K562 (cell line): ENCODE measurements at regions not wholly inside any gene's neighbourhood (a gene's known extent, or its start where the extent isn't known, plus 50 kb on each side); places are given as distances from the start of the nearest gene placed in this dataset.

Experiments
- ATAC-seq: fragments of 200-7000 bp; cut with Tn5 transposase; 3 replicates; pipeline ENCODE4 v1.9.1; 2020; ENCODE audit warnings: moderate library complexity
- BruUV-seq: library from RNA; stranded (reverse); fragments of 400-500 nt; replicated peaks from 2 replicates; lab custom pipeline; 2021; lab: Mats Ljungman, UMichigan
- CTCF ChIA-PET: fragments of 300-600 bp; formaldehyde crosslinking; extraction: SDS; loops from one replicate; lab custom pipeline; 2021; ENCODE audit warnings: low intra/inter-chr PET ratio; lab: Yijun Ruan, JAX
- POLR2A ChIA-PET: fragments of 300-600, 350-650 bp; sonication (Branson Sonifier 250); formaldehyde crosslinking; extraction: SDS; loops from one replicate; lab custom pipeline; 2021; ENCODE audit warnings: antibody characterized with exemption, inconsistent platforms; lab: Yijun Ruan, JAX
- DNase-seq, 4 experiments: peaks; one replicate each; pipeline versions ENCODE4 v3.0.0 to v3.0.0-alpha.2; 2011 to 2018; ENCODE audit warnings: low spot score in 3 of 4, mixed read lengths in 3 of 4; ENCODE audit errors: extremely low read depth in 1 of 4
- FAIRE-seq: peaks from 2 replicates; lab custom pipeline; 2011; peaks lifted over from hg19 to GRCh38; lab: Jason Lieb, UNC
- H2AFZ ChIP-seq: 2 replicates; pipeline ENCODE4 v1.6.0; 2011; ENCODE audit warnings: low read depth, low read length, control low read depth, inconsistent platforms
- H3K27ac ChIP-seq: fragments of 200-600 bp; 3 replicates; pipeline ENCODE4 v1.8.0; 2011; ENCODE audit warnings: low read depth, mild to moderate bottlenecking, control low read depth, inconsistent platforms, low read length, moderate library complexity, mixed read lengths; ENCODE audit errors: extremely low read depth
- H3K27me3 ChIP-seq, 2 experiments: fragments of 300-600 bp in 1 of 2; 2 replicates in 1 of 2; 3 replicates in 1 of 2; pipeline versions ENCODE4 v1.6.0 to v1.8.0; 2011; ENCODE audit warnings: inconsistent platforms in 2 of 2, low read length in 2 of 2, mild to moderate bottlenecking in 1 of 2, mixed read lengths in 1 of 2, moderate library complexity in 1 of 2; ENCODE audit not compliant: control insufficient read depth in 2 of 2, insufficient read depth in 2 of 2
- H3K36me3 ChIP-seq: fragments of 300-600 bp; 3 replicates; pipeline ENCODE4 v1.8.0; 2011; ENCODE audit warnings: mild to moderate bottlenecking, low read length, inconsistent platforms; ENCODE audit not compliant: control insufficient read depth, insufficient read depth
- H3K4me1 ChIP-seq, 2 experiments: fragments of 200-600 bp in 1 of 2; replicated peaks in 1 of 2; 2 replicates in 1 of 2; 3 replicates in 1 of 2; pipeline versions ENCODE4 v1.5.1 to v1.8.0; 2011; ENCODE audit warnings: inconsistent platforms in 2 of 2, low read length in 2 of 2, mild to moderate bottlenecking in 1 of 2, mixed read lengths in 1 of 2, moderate library complexity in 1 of 2; ENCODE audit not compliant: control insufficient read depth in 2 of 2, insufficient read depth in 2 of 2
- H3K4me2 ChIP-seq: 2 replicates; pipeline ENCODE4 v1.6.1; 2011; ENCODE audit warnings: low read length, control low read depth, inconsistent platforms, mixed read lengths; ENCODE audit not compliant: insufficient read depth
- H3K4me3 ChIP-seq: fragments of 200-600 bp; sonication (generic), shearing (Covaris generic); 2 replicates; pipeline ENCODE4 v1.5.1; 2016; ENCODE audit warnings: control low read depth, inconsistent platforms
- H3K79me2 ChIP-seq: fragments of 200-600 bp; 3 replicates; pipeline ENCODE4 v1.8.0; 2011; ENCODE audit warnings: low read length, inconsistent platforms; ENCODE audit not compliant: control insufficient read depth, insufficient read depth
- H3K9ac ChIP-seq, 2 experiments: 2 replicates each; pipeline versions ENCODE4 v1.6.0 to v1.6.1; 2011; ENCODE audit warnings: low read depth in 2 of 2, low read length in 2 of 2, control low read depth in 1 of 2, inconsistent platforms in 1 of 2, mild to moderate bottlenecking in 1 of 2, mixed read lengths in 1 of 2; ENCODE audit not compliant: insufficient read depth in 1 of 2
- H3K9me1 ChIP-seq: one replicate; pipeline ENCODE4 v1.6.0; 2011; ENCODE audit warnings: inconsistent platforms, mild to moderate bottlenecking, low read length, moderate library complexity; ENCODE audit not compliant: control insufficient read depth, insufficient read depth
- H3K9me3 ChIP-seq: replicated peaks from 2 replicates; pipeline ENCODE4 v1.5.1; 2011; ENCODE audit warnings: low read depth, low read length, inconsistent platforms; ENCODE audit not compliant: control insufficient read depth, insufficient read depth
- H4K20me1 ChIP-seq: replicated peaks from 2 replicates; pipeline ENCODE4 v1.6.1; 2011; ENCODE audit warnings: low read length, inconsistent platforms, mixed read lengths; ENCODE audit not compliant: control insufficient read depth, insufficient read depth
- HLTF ChIP-seq: fragments of 450-650 bp; IDR thresholded peaks from 2 replicates; pipeline ENCODE4 v1.6.1; 2016
- KLF16 ChIP-seq: IDR thresholded peaks from 2 replicates; pipeline ENCODE4 v1.6.1; 2016; ENCODE audit warnings: antibody characterized with exemption
- MIER1 ChIP-seq: fragments of 450-650 bp; IDR thresholded peaks from 2 replicates; pipeline ENCODE4 v1.6.1; 2016; ENCODE audit warnings: antibody characterized with exemption, mild to moderate bottlenecking, low read depth
- OTX1 ChIP-seq: fragments of 450-650 bp; formaldehyde crosslinking; IDR thresholded peaks from 2 replicates; pipeline ENCODE4 v1.4.0; 2022; ENCODE audit warnings: mild to moderate bottlenecking
- POLR2AphosphoS5 ChIP-seq: IDR thresholded peaks from 2 replicates; pipeline ENCODE4 v1.6.1; 2011; ENCODE audit warnings: mild to moderate bottlenecking, low read depth, low read length, moderate library complexity; ENCODE audit not compliant: control insufficient read depth, insufficient read depth
- PTTG1 ChIP-seq: fragments of 450-650 bp; IDR thresholded peaks from 2 replicates; pipeline ENCODE4 v1.6.1; 2016; ENCODE audit warnings: low read depth, mild to moderate bottlenecking, missing genetic modification characterization, missing compliant biosample characterization
- SIX5 ChIP-seq, 2 experiments: IDR thresholded peaks; 2 replicates each; pipeline ENCODE4 v1.6.1; 2011; ENCODE audit warnings: low read length in 2 of 2, borderline replicate concordance in 1 of 2, low read depth in 1 of 2, mild to moderate bottlenecking in 1 of 2, moderate library complexity in 1 of 2; ENCODE audit not compliant: insufficient read depth in 1 of 2
- STAT5B ChIP-seq: fragments of 250-450 bp; sonication (Bioruptor Pico); IDR thresholded peaks from 2 replicates; pipeline ENCODE4 v1.8.0; 2021; ENCODE audit warnings: mild to moderate bottlenecking, inconsistent platforms
- TCF7L2 ChIP-seq: fragments of 150-350 bp; IDR thresholded peaks from 2 replicates; pipeline ENCODE4 v1.6.1; 2016; ENCODE audit warnings: low read depth, mild to moderate bottlenecking, low read length, moderate library complexity
- ZBTB33 ChIP-seq: sonication (generic); formaldehyde crosslinking; IDR thresholded peaks from 2 replicates; pipeline ENCODE4 v1.8.1; 2023; ENCODE audit warnings: mild to moderate bottlenecking, missing genetic modification reagents
- WGBS: fragments of 100-300 bp; shearing (Covaris generic); methylation state at CpG from one replicate; pipeline ENCODE4 v1.1.6; 2016; ENCODE audit warnings: low coverage, mixed read lengths; ENCODE audit not compliant: insufficient coverage; ENCODE audit errors: missing lambda C conversion rate; 5-methylcytosine and 5-hydroxymethylcytosine counted together
- in situ Hi-C: fragments of 300-500 bp; cut with MboI; formaldehyde crosslinking; loops from 4 replicates; pipeline ENCODE4 v1.15.0; 2018; ENCODE audit warnings: inconsistent platforms, mixed read lengths
- intact Hi-C: fragments of 100-400 bp; cut with micrococcal nuclease; formaldehyde crosslinking; loops from 2 replicates; pipeline ENCODE4 v1.14.2; 2022
- TF ChIP-seq, protein P1 (sequence below): fragments of 250-450 bp; sonication (Bioruptor Pico); IDR thresholded peaks from 2 replicates; pipeline ENCODE4 v1.5.0; 2021
- TF ChIP-seq, protein P2 (sequence below): sonication (generic); formaldehyde crosslinking; IDR thresholded peaks from 2 replicates; pipeline ENCODE4 v1.5.0; 2020; ENCODE audit warnings: missing genetic modification reagents
- TF ChIP-seq, protein P3 (sequence below): fragments of 450-650 bp; IDR thresholded peaks from 2 replicates; pipeline ENCODE4 v1.6.1; 2016
- TF ChIP-seq, protein P4 (sequence below): IDR thresholded peaks from 2 replicates; pipeline ENCODE4 v1.6.1; 2011; ENCODE audit warnings: borderline replicate concordance, low read depth, mild to moderate bottlenecking, moderate library complexity, low read length; ENCODE audit not compliant: insufficient read depth, poor library complexity, severe bottlenecking

DNA sequence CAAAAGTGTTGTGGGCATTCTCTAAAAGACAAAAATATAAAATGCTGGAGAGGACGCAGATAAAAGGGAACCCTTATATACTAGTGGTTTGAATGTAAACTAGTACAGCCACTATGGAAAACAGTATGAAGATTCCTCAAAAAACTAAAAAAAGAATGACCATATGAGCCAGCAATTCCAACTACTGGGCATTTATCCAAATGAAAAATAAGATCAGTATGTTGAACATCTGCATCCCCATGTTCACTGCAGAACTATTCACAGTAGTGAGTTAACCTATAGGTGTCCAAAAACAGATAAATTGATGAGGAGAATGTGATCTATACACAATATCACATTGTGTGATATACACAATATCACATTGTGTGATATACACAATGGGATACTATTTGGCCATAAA lies 1615.3 kb downstream of the PCDH18 start:
- no peak overlapping the region for H3K4me3 ChIP-seq
- POLR2A ChIA-PET: no interaction called here
- no peak for ATAC-seq
- intact Hi-C loops: no loop called here
- H3K4me2 ChIP-seq: no peak overlapping the region
- BruUV-seq: no TSS peak
- FAIRE-seq: no peak
- no peak overlapping the region for H3K9ac ChIP-seq
- no peaks in the 10 kb centered on the region for H4K20me1 ChIP-seq
- H3K9me3 ChIP-seq: peaks cover 1% of the 10 kb centered on the region; the same call in 1 of the 2 replicates
- no peaks in the 10 kb centered on the region for H3K79me2 ChIP-seq
- WGBS: 0% methylated on average over 1 of the region's 1 CpG
- no peaks in the 10 kb centered on the region for H3K36me3 ChIP-seq
- DNase-seq: no peak
- in situ Hi-C loops: no loop called here
- H3K9me1 ChIP-seq: no peaks in the 10 kb centered on the region
- CTCF ChIA-PET: no interaction called here
- no peak overlapping the region for H3K27ac ChIP-seq
- H3K4me1 ChIP-seq: no peaks in the 10 kb centered on the region
- no peaks in the 10 kb centered on the region for H3K27me3 ChIP-seq
- H2AFZ ChIP-seq: no peak overlapping the region
- no peak for TF ChIP-seq POLR2AphosphoS5
- TF ChIP-seq PTTG1 (tag): no peak
- no peak for TF ChIP-seq KLF16
- TF ChIP-seq, protein P1, sequence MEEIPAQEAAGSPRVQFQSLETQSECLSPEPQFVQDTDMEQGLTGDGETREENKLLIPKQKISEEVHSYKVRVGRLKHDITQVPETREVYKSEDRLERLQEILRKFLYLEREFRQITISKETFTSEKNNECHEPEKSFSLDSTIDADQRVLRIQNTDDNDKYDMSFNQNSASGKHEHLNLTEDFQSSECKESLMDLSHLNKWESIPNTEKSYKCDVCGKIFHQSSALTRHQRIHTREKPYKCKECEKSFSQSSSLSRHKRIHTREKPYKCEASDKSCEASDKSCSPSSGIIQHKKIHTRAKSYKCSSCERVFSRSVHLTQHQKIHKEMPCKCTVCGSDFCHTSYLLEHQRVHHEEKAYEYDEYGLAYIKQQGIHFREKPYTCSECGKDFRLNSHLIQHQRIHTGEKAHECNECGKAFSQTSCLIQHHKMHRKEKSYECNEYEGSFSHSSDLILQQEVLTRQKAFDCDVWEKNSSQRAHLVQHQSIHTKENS (CRISPR knock-in tag): no peak
- no peak for TF ChIP-seq STAT5B
- TF ChIP-seq, protein P2, sequence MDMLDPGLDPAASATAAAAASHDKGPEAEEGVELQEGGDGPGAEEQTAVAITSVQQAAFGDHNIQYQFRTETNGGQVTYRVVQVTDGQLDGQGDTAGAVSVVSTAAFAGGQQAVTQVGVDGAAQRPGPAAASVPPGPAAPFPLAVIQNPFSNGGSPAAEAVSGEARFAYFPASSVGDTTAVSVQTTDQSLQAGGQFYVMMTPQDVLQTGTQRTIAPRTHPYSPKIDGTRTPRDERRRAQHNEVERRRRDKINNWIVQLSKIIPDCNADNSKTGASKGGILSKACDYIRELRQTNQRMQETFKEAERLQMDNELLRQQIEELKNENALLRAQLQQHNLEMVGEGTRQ (CRISPR knock-in tag): no peak
- no peak for TF ChIP-seq HLTF
- TF ChIP-seq, protein P3, sequence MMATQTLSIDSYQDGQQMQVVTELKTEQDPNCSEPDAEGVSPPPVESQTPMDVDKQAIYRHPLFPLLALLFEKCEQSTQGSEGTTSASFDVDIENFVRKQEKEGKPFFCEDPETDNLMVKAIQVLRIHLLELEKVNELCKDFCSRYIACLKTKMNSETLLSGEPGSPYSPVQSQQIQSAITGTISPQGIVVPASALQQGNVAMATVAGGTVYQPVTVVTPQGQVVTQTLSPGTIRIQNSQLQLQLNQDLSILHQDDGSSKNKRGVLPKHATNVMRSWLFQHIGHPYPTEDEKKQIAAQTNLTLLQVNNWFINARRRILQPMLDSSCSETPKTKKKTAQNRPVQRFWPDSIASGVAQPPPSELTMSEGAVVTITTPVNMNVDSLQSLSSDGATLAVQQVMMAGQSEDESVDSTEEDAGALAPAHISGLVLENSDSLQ: no peak
- TF ChIP-seq, protein P4, sequence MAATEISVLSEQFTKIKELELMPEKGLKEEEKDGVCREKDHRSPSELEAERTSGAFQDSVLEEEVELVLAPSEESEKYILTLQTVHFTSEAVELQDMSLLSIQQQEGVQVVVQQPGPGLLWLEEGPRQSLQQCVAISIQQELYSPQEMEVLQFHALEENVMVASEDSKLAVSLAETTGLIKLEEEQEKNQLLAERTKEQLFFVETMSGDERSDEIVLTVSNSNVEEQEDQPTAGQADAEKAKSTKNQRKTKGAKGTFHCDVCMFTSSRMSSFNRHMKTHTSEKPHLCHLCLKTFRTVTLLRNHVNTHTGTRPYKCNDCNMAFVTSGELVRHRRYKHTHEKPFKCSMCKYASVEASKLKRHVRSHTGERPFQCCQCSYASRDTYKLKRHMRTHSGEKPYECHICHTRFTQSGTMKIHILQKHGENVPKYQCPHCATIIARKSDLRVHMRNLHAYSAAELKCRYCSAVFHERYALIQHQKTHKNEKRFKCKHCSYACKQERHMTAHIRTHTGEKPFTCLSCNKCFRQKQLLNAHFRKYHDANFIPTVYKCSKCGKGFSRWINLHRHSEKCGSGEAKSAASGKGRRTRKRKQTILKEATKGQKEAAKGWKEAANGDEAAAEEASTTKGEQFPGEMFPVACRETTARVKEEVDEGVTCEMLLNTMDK: no peak
- no peak for TF ChIP-seq MIER1
- no peak for TF ChIP-seq OTX1 (CRISPR knock-in tag)
- TF ChIP-seq TCF7L2: no peak
- no peak for TF ChIP-seq SIX5 (IDR thresholded peaks at IDR 0.05; ENCODE audit: borderline replicate concordance in 1 of 2, insufficient read depth in 1 of 2, low read depth in 1 of 2, low read length in 2 of 2)
- no peak for TF ChIP-seq ZBTB33
